22Rv1 (cell line): ENCODE measurements at regions not wholly inside any gene's neighbourhood (a gene's known extent, or its start where the extent isn't known, plus 50 kb on each side); places are given as distances from the start of the nearest gene placed in this dataset.

Source experiments
- H3K27ac ChIP-seq: fragments of 450-650 bp; 2 replicates; pipeline ENCODE4 v1.5.1; 2017
- ZFX ChIP-seq: fragments of 450-650 bp; IDR thresholded peaks from 2 replicates; pipeline ENCODE4 v1.6.1; 2017; ENCODE audit warnings: antibody characterized with exemption, borderline replicate concordance
- TF ChIP-seq, protein P1 (sequence below): fragments of 450-650 bp; IDR thresholded peaks from 2 replicates; pipeline ENCODE4 v1.5.1; 2017; ENCODE audit warnings: mild to moderate bottlenecking

DNA sequence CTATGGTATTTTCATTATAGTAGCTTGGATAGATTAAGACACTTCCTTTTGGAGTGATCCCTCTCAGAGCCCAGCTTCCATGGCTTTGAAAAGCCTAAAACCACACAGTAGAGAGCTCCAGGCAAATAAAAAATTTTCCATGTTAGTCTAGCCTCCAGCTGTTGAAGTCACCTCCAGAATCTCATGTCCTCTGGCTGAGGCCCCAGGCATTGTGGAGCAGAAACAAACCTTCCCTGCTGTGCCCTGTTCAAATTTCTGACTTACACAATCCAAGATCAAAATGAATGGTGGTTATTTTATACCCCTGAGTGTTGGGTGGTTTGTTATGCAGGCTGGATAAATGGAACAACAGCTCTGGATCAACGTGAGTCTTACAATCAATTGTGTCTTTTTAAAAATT lies 203.9 kb downstream of the ICE1 start:
- TF ChIP-seq ZFX: no peak
- TF ChIP-seq, protein P1, sequence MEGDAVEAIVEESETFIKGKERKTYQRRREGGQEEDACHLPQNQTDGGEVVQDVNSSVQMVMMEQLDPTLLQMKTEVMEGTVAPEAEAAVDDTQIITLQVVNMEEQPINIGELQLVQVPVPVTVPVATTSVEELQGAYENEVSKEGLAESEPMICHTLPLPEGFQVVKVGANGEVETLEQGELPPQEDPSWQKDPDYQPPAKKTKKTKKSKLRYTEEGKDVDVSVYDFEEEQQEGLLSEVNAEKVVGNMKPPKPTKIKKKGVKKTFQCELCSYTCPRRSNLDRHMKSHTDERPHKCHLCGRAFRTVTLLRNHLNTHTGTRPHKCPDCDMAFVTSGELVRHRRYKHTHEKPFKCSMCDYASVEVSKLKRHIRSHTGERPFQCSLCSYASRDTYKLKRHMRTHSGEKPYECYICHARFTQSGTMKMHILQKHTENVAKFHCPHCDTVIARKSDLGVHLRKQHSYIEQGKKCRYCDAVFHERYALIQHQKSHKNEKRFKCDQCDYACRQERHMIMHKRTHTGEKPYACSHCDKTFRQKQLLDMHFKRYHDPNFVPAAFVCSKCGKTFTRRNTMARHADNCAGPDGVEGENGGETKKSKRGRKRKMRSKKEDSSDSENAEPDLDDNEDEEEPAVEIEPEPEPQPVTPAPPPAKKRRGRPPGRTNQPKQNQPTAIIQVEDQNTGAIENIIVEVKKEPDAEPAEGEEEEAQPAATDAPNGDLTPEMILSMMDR: no peak
- H3K27ac ChIP-seq: no peak overlapping the region

GRCh38 chr5:5625491-5625890 lies 203.0 kb downstream of the ICE1 start:
- no peak for TF ChIP-seq ZFX
- TF ChIP-seq, protein P1: no peak

DNA sequence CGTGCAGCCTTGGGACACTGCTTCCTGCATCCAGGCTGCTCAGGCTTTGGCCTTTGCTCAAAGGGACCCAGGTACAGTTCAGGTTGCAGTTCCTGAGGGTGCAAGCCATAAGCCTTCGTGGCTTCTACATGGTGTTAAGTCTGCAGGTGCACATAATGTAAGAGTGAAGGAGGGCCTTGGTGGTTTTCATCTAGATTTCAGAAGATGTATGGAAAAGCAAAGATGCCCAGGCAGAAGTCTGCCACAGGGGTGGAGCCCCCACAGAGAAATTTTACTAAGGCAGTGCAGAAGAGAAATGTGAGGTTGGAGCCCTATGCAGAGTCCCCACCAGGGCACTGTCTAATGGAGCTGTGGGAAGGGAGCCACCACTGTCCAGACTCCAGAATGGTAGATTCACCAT lies 200.9 kb downstream of the ICE1 start:
- H3K27ac ChIP-seq: no peak overlapping the region
- no peak for TF ChIP-seq ZFX
- TF ChIP-seq, protein P1: no peak

More at GRCh38 chr5:5625491-5625890, 203.0 kb downstream of the ICE1 start:
- no peak overlapping the region for H3K27ac ChIP-seq

DNA sequence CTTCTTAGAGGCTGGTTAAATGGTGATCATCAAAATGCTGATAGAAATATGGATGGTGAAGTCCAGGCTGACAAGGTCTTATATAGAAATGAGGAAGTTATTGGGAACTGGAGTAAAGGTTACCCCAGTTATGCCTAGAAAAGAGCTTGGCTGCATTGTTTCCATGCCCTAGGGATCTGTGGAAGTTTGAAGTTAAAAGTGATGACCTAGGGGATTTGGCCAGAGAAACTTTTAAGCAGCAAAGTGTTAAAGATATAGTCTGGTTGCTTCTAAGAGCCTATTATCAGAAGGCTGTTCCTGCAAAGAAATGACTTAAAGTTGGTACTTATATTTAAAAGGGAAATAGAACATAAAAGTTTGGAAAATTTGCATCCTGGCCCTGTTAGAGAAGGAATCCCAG lies 200.3 kb downstream of the ICE1 start:
- no peak for TF ChIP-seq ZFX

GRCh38 chr5:5619546-5619945 lies 197.1 kb downstream of the ICE1 start:
- TF ChIP-seq ZFX: no peak
- TF ChIP-seq, protein P1: no peak

More for the DNA sequence above, 200.3 kb downstream of the ICE1 start:
- no peak overlapping the region for H3K27ac ChIP-seq

DNA sequence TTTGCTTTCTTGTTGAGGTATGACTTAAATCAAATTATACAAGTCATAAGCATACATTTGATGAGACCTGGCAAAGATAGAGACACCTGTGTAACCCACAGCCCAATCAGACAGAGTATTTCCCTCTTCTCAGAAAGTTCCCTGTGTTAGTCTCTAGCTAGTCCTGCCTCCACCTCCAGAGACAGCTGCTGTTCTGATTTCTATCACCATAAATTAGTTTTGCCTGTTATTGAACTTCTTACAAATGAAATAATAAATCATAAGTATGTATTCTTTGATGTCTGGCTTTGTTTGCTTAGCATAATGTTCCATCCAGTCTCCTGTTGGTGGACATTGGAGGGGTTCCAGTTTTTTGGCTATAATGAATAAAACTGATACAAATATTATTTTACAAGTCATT lies 194.5 kb downstream of the ICE1 start:
- TF ChIP-seq, protein P1: no peak
- TF ChIP-seq ZFX: no peak
- H3K27ac ChIP-seq: no peak overlapping the region

More at GRCh38 chr5:5619546-5619945, 197.1 kb downstream of the ICE1 start:
- H3K27ac ChIP-seq: no peak overlapping the region

DNA sequence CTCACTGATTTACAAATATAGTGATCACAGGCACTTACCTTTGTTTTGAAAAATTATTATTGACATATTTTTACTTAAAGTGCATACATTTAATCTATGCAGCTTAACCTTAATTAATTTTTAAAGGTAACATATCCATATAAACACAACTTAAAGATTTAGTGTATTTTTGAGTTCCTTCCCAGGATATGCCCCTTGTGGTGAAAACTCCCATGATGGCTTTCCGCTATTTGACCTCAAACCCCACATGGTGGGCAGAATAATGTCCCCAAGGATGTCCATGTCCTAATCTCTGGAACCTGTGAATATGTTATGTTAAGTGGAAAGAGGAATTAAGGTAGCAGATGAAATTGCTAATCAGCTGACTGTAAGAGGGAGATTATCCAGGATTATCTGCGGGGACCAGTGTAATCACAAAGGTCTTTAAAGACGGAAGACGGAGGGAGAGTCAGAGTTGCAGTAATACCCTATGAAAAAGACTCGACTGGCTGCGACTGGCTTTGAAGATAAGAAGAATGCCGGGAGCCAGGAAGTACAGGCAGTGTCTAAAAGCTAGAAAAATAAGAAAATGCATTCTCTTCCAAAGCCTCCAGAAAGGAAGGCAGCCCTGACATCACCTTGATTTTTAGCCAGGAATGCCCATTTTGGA lies 193.9 kb downstream of the ICE1 start:
- TF ChIP-seq, protein P1: no peak
- TF ChIP-seq ZFX: no peak
- no peak overlapping the region for H3K27ac ChIP-seq

GRCh38 chr5:5615569-5615968 lies 193.1 kb downstream of the ICE1 start:
- TF ChIP-seq, protein P1: no peak
- no peak for TF ChIP-seq ZFX
- H3K27ac ChIP-seq: no peak overlapping the region
